ENCODE measurements at regions not wholly inside any gene's neighbourhood (a gene's known extent, or its start where the extent isn't known, plus 50 kb on each side); places are given as distances from the start of the nearest gene placed in this dataset.

DNA sequence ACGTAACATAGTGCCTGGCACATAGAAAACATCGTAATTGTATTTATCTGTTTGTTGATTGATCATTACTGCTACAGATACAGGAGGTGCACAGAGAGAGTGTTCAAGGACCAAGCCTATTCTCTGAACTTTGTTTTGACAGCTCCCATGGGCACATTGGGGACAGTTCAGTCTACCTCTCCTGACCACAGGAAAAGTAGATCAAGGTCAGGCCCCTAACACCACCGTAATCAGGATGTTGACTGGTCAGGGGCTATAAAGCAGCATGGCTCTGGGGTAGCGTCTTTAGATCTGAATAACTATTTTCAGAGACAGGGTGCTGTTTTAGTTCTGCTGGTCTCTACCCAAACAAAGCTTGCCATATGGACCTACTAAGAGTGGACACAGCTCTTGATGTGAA is 223.1 kb upstream of the IRF2BP2 start:
- TF ChIP-seq EZH2 (IDR thresholded peaks at IDR 0.05; ENCODE audit: low read length), result no peak
- TF ChIP-seq, protein P1, sequence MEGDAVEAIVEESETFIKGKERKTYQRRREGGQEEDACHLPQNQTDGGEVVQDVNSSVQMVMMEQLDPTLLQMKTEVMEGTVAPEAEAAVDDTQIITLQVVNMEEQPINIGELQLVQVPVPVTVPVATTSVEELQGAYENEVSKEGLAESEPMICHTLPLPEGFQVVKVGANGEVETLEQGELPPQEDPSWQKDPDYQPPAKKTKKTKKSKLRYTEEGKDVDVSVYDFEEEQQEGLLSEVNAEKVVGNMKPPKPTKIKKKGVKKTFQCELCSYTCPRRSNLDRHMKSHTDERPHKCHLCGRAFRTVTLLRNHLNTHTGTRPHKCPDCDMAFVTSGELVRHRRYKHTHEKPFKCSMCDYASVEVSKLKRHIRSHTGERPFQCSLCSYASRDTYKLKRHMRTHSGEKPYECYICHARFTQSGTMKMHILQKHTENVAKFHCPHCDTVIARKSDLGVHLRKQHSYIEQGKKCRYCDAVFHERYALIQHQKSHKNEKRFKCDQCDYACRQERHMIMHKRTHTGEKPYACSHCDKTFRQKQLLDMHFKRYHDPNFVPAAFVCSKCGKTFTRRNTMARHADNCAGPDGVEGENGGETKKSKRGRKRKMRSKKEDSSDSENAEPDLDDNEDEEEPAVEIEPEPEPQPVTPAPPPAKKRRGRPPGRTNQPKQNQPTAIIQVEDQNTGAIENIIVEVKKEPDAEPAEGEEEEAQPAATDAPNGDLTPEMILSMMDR (optimal IDR thresholded peaks at IDR 0.05 in 1 of 3, IDR thresholded peaks at IDR 0.05 in 1 of 3, conservative IDR thresholded peaks at IDR 0.05 in 1 of 3; ENCODE audit: extremely low read depth in 1 of 3, insufficient read depth in 2 of 3, low read length in 3 of 3), result no peak
- DNase-seq (ENCODE audit: low read depth, low spot score), result no peak
- dilution Hi-C loops (cut with MboI; ENCODE audit: extremely low pct_ligation_motif_present, low sequenced_read_pairs), result no loop called here
- H2AFZ ChIP-seq (ENCODE audit: control insufficient read depth, low read length), result no peak overlapping the region
- no peaks in the 10 kb centered on the region for H3K79me2 ChIP-seq (ENCODE audit: control insufficient read depth, insufficient read depth, low read length)
- H3K9ac ChIP-seq (ENCODE audit: control insufficient read depth, extremely low read depth, insufficient read depth, low read length), result no peak overlapping the region
- H3K4me1 ChIP-seq (ENCODE audit: control insufficient read depth, extremely low read depth, insufficient read depth, low read length), result no peaks in the 10 kb centered on the region
- no peak overlapping the region for H3K4me3 ChIP-seq (ENCODE audit: control insufficient read depth in 2 of 3, extremely low read depth in 1 of 3, insufficient read depth in 2 of 3, low read depth in 1 of 3, low read length in 3 of 3)
- no peak overlapping the region for H3K4me2 ChIP-seq (ENCODE audit: control insufficient read depth, extremely low read depth, insufficient read depth, low read depth, low read length)
- H3K36me3 ChIP-seq (ENCODE audit: control insufficient read depth in 2 of 2, extremely low read depth in 1 of 2, insufficient read depth in 2 of 2, low read length in 2 of 2), result no peaks in the 10 kb centered on the region
- H4K20me1 ChIP-seq (ENCODE audit: control insufficient read depth, extremely low read depth, insufficient read depth, low read length), result no peaks in the 10 kb centered on the region
- FAIRE-seq, result no peak
- no peaks in the 10 kb centered on the region for H3K9me1 ChIP-seq (ENCODE audit: control insufficient read depth, extremely low read depth, insufficient read depth, low read length)
- no peak overlapping the region for H3K27ac ChIP-seq (ENCODE audit: control insufficient read depth, insufficient read depth, low read length)
- H3K9me3 ChIP-seq (ENCODE audit: control insufficient read depth, low read depth, low read length), result no peaks in the 10 kb centered on the region
- H3K27me3 ChIP-seq (ENCODE audit: control insufficient read depth, extremely low read depth, insufficient read depth, low read length), result no peaks in the 10 kb centered on the region

DNA sequence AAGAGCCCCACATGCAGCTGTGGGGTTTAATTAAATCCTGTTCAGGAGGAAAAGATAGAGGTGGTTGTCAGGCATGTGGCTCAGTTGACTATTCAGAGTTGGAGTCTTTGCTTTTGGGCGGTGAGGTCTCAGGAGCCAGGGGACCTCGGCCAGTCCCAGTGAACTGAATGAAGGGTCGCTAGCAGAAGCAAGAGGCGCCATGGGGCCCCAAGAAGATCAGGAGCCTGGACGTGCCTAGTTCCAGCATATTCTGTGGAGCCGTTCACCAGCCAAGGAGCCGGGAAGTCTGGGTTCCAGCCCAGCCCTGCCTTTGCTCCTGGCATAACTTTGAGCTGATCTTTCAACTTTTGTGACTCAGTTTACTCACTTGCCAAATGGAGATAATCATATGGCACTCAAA is 217.7 kb upstream of the IRF2BP2 start:
- H3K9me1 ChIP-seq (ENCODE audit: control insufficient read depth, extremely low read depth, insufficient read depth, low read length), result no peaks in the 10 kb centered on the region
- no peak overlapping the region for H3K27ac ChIP-seq (ENCODE audit: control insufficient read depth, insufficient read depth, low read length)
- TF ChIP-seq, protein P1 (optimal IDR thresholded peaks at IDR 0.05 in 1 of 3, IDR thresholded peaks at IDR 0.05 in 1 of 3, conservative IDR thresholded peaks at IDR 0.05 in 1 of 3; ENCODE audit: extremely low read depth in 1 of 3, insufficient read depth in 2 of 3, low read length in 3 of 3), result no peak
- no peak for TF ChIP-seq EZH2 (IDR thresholded peaks at IDR 0.05; ENCODE audit: low read length)
- H4K20me1 ChIP-seq (ENCODE audit: control insufficient read depth, extremely low read depth, insufficient read depth, low read length), result no peaks in the 10 kb centered on the region
- H3K27me3 ChIP-seq (ENCODE audit: control insufficient read depth, extremely low read depth, insufficient read depth, low read length), result no peaks in the 10 kb centered on the region
- H3K79me2 ChIP-seq (ENCODE audit: control insufficient read depth, insufficient read depth, low read length), result no peaks in the 10 kb centered on the region
- dilution Hi-C loops (cut with MboI; ENCODE audit: extremely low pct_ligation_motif_present, low sequenced_read_pairs), result no loop called here
- H3K36me3 ChIP-seq (ENCODE audit: control insufficient read depth in 2 of 2, extremely low read depth in 1 of 2, insufficient read depth in 2 of 2, low read length in 2 of 2), result no peaks in the 10 kb centered on the region
- no peak overlapping the region for H3K4me2 ChIP-seq (ENCODE audit: control insufficient read depth, extremely low read depth, insufficient read depth, low read depth, low read length)
- H3K9ac ChIP-seq (ENCODE audit: control insufficient read depth, extremely low read depth, insufficient read depth, low read length), result no peak overlapping the region
- DNase-seq (ENCODE audit: low read depth, low spot score), result no peak
- no peaks in the 10 kb centered on the region for H3K9me3 ChIP-seq (ENCODE audit: control insufficient read depth, low read depth, low read length)
- FAIRE-seq, result no peak
- no peak overlapping the region for H2AFZ ChIP-seq (ENCODE audit: control insufficient read depth, low read length)
- H3K4me3 ChIP-seq (ENCODE audit: control insufficient read depth in 2 of 3, extremely low read depth in 1 of 3, insufficient read depth in 2 of 3, low read depth in 1 of 3, low read length in 3 of 3), result no peak overlapping the region
- no peaks in the 10 kb centered on the region for H3K4me1 ChIP-seq (ENCODE audit: control insufficient read depth, extremely low read depth, insufficient read depth, low read length)
